Occipital lobe (tissue), 1 donor: ENCODE measurements at regions not wholly inside any gene's neighbourhood (a gene's known extent, or its start where the extent isn't known, plus 50 kb on each side); places are given as distances from the start of the nearest gene placed in this dataset.
"Not testable (repeated sequence)": the region's sequence is repeated elsewhere in the genome, so short reads cannot be mapped to it uniquely, and the experiment has no call there.

Experiments
- DNase-seq: peaks from one replicate; lab custom pipeline; 2025; lab: John Stamatoyannopoulos, UW

DNA sequence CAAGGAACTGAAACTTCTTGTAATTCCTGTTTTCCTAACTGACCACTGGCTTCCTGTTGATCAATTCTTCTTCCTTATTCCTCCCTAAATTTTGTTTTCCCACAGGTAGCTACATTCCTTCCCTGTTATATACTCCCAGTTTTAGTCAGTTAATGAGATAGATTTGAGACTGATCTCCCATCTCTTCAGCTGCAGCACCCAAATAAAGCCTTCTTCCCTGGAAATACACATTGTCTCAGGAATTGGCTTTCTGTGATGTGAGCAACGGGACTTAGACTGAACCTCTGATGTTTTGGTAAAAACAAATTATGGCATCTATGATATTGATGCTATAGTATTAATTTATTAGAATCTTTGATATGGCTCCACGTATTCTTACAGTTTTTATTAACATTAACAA is 617.3 kb upstream of the ST8SIA4 start:
- no peak for DNase-seq

DNA sequence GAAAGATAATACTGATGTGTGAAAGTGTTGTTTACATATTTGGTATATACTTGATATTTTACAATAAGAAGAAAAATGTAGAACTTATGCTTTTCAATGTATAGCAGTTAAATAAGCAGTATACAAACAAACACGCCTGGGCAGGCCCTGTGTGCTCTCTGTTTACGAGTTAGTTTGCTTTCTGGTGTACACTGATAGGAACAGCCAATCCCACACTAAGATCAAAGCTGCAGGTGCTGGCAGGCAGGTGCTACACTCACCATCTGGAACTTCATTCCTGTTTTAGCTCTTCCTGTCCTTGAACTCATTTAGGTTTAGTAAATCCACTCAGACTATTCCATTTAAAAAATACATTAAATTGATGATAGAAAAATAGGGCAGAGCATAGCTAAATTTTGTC is 614.7 kb upstream of the ST8SIA4 start:
- no peak for DNase-seq

GRCh38 chr5:101515721-101516120 is 612.6 kb upstream of the ST8SIA4 start:
- no peak for DNase-seq

- no peak for DNase-seq
Measured at GRCh38 chr5:101505891-101506570, 602.9 kb upstream of the ST8SIA4 start.

GRCh38 chr5:101482931-101483330 is 579.8 kb upstream of the ST8SIA4 start:
- no peak for DNase-seq

DNA sequence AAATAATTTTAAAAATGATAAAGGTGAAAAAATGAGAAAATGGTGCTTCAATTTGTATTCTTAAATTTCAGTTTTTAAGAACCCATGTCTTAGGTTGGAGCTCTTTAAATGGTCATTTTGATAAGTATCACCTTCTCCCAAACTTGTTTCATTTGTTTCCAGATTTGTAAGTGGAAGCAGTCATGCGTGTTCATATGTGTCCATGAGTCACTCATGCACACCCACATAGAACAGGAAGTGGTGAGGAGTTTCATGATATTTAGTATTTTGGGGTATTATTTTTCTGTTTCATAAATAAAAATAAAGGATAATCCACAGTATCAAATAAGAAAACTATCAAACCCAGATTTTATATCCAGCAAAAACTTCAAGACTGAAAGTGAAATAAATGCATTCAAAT is 570.4 kb upstream of the ST8SIA4 start:
- DNase-seq: no peak

DNA sequence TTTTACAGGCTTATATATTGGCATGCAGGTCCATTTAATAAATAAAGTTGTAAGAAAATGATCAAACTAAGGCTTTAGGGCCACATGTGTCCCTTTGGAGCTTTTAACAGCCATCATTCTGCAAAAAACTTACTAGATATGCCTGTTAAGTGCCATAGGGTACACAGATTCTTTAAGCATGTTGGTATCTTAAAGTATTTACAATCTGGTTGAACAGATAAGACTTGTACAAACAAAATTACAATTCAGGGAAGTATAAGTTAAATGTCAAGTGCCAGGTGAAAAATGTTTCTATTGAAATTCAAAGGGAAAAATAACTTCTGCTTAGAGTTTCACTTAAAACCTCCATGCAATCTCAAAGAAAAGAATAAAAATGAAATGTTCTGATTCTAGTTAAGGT is 558.4 kb upstream of the ST8SIA4 start:
- DNase-seq: no peak

DNA sequence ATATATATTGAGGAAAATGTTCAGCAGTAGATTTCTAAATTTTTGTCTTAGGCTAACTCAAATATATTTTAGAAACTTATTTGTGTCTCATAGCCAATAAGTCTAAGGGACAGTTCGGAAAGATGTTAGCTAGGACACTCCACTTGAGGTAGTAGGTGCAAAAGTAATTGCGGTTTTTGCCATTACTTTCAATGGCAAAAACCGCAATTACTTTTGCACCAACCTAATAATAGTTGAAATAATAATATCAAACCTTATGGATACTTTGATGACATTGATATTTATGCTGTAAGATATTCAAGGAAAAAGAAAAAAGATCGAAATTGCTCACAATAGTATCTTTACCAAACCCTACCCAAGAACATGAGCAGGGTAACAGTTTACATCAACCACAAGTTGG is 555.5 kb upstream of the ST8SIA4 start:
- DNase-seq: no peak

DNA sequence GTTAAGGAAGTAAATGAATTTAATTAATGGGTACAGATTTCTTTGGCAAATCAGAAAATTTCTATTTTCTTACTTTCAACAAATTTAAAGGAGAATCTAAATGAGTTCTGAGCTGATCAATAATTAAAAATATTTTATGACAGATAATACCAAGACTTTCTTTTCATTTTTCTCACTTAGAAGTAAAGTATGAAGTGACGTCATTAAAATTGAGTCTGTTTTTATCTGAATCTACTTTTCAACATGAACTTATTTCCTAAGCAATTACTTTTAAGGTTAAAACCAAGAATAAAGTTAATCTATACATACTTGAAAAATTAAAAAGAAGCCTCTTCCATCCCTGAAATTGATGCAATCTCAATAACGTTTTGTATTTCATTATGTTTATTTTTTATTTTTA is 552.8 kb upstream of the ST8SIA4 start:
- DNase-seq: no peak

GRCh38 chr5:101455048-101455447 is 552.0 kb upstream of the ST8SIA4 start:
- DNase-seq: no peak

GRCh38 chr5:101442281-101442680 is 539.2 kb upstream of the ST8SIA4 start:
- DNase-seq: not testable (repeated sequence)

- DNase-seq: no peak
Measured at GRCh38 chr5:101440173-101440572, 537.1 kb upstream of the ST8SIA4 start.

- DNase-seq: no peak
Measured at GRCh38 chr5:101437351-101437750, 534.3 kb upstream of the ST8SIA4 start.

DNA sequence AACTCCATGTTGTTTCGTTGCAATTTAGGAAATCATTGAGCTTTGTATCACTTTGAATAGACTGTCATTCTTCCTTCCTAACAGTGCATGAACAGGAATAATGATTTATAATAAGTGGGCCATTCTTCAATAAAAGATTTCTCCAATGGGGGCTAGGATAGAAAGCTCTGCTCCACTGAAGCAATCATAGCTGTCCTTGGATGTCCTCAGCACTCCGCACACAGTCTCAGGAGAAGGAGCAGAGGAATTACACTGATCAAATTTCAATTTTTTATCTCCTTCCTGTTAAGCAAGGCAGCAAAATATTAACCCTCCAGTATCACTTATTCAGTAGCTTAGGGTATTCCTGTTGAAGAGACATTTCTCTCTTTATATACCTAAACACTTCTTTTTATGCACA is 532.7 kb upstream of the ST8SIA4 start:
- DNase-seq: no peak

DNA sequence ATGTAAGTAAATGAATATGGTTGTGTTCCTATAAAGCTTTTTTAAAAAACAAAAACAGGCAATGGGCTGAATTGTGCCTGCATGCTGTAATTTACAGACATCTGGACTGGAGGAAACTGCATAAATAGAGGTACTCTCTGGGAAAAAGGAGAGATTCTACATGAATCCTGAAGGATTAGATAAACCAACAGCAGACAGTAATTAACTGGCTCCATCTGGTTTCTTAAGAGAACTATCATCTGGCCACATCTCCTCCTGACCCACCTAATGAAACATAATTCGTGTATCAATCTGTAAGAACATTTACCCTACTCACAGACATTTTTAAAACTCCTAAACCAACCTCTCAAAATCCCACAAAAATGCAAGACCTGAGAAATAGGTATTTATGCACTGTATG is 528.1 kb upstream of the ST8SIA4 start:
- DNase-seq: no peak

- DNase-seq: no peak
Measured at GRCh38 chr5:101430551-101430950, 527.5 kb upstream of the ST8SIA4 start.

DNA sequence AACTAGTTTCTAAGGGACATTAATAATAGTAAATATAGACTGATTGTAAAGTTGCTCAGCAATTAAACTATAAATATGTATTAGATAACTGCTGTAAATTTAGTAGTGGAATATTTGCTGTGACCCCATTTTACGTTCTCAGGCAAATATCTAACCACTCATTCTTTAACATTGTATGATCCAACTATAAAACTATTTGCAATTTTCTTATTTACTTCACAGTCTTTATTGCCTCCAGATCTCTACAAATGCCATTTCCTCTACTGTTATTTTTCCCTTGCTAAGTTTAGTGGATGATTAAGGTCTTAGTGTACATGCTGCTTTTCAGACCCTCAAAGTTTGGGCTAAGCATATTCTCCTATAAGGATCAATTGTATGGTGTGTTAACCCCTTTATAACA is 526.2 kb upstream of the ST8SIA4 start:
- no peak for DNase-seq

DNA sequence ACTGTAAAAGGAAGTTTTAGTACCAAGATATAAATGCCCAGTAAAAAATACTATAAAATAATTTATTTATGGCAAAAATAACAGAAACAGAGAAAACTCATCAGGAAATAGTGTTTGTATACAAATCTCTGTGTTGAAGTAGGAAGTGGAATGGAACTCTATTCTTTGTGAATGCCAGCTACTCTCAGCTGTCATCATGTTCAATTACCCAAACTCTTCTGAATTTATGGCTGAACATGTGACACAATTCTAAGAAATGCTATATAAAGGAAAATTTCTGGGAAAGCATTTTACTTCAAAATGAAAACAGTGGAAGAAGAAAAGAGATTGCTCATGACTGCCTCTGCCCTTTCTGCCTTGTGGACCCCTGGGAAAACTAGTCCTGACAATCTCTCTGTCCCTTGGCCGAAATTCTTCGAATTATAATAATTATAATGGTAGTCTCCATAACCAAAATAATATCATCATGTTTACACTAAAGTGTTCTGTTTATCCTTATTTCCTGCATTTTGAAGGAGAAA is 522.3 kb upstream of the ST8SIA4 start:
- no peak for DNase-seq

GRCh38 chr5:101424530-101425175 is 521.6 kb upstream of the ST8SIA4 start:
- no peak for DNase-seq

- DNase-seq: no peak
Measured at GRCh38 chr5:101418713-101419118, 515.6 kb upstream of the ST8SIA4 start.

DNA sequence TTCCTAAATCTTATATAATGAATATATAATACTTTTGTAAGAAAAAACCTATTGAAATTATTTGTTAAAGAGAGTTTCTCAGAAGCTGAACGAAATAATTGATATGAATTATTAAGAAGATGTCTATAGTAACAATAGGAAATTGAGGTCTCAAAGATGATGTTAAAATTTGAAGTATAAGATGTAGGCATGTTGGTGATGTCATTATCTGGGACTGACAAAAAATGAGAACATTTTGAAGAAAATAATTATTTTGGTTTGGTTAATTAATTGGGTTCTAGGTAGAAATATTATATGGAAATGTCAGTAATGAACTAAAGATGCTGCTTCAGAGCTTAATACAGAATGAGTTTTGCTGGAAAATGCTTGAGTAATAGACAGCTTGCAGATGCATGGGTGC is 501.4 kb upstream of the ST8SIA4 start:
- no peak for DNase-seq

DNA sequence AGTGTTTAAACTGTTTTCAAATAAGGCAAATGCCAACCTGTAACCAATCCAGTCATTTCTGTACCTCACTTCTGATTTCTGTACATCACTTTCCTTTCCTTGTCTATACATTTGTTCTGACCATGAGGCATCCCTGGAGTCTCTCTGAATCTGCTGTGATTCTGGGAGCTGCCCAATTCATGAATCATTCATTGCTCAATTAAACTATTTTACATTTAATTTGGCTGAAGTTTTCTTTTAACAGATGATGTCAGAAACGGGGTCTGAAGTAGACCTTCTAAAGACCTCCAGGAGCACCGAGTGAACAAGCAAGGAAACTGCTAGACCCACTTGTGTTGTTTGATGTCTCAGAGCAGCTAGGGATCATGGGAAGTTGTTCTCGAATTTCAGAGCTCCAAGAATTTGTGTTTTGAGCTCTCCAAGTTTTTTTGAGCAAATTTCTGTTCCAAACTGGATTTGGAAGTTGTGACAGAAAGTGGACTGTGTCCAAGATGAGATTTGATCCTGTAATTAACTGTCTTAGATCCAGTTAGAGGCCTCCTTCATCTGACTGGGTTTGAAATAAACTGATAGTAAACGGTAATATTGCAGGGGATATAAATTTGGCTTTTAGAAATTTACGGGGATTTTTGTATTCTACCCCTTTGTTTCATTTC is 490.8 kb upstream of the ST8SIA4 start:
- no peak for DNase-seq
